OCI-LY7 (cell line): ENCODE measurements at regions not wholly inside any gene's neighbourhood (a gene's known extent, or its start where the extent isn't known, plus 50 kb on each side); places are given as distances from the start of the nearest gene placed in this dataset.

Experiments
- EZH2phosphoT487 ChIP-seq: fragments of 200-600 bp; sonication (generic); IDR thresholded peaks from 2 replicates; pipeline ENCODE4 v1.6.1; 2018; ENCODE audit warnings: low read depth, borderline replicate concordance, mild to moderate bottlenecking, mixed run types, antibody characterized with exemption, low read length, moderate library complexity, mixed read lengths
- TF ChIP-seq, protein P1 (sequence below): fragments of 200-600 bp; sonication (generic); conservative IDR thresholded peaks from 2 replicates; pipeline ENCODE4 v1.5.1; 2014; ENCODE audit warnings: mild to moderate bottlenecking, antibody characterized with exemption, low read length, moderate library complexity, mixed read lengths

- TF ChIP-seq, protein P1, sequence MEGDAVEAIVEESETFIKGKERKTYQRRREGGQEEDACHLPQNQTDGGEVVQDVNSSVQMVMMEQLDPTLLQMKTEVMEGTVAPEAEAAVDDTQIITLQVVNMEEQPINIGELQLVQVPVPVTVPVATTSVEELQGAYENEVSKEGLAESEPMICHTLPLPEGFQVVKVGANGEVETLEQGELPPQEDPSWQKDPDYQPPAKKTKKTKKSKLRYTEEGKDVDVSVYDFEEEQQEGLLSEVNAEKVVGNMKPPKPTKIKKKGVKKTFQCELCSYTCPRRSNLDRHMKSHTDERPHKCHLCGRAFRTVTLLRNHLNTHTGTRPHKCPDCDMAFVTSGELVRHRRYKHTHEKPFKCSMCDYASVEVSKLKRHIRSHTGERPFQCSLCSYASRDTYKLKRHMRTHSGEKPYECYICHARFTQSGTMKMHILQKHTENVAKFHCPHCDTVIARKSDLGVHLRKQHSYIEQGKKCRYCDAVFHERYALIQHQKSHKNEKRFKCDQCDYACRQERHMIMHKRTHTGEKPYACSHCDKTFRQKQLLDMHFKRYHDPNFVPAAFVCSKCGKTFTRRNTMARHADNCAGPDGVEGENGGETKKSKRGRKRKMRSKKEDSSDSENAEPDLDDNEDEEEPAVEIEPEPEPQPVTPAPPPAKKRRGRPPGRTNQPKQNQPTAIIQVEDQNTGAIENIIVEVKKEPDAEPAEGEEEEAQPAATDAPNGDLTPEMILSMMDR = no peak
- no peak for TF ChIP-seq EZH2phosphoT487
Measured at GRCh38 chr15:85284497-85284896, 95.9 kb upstream of the AKAP13 start.
